Endothelial cell of umbilical vein (primary cell): ENCODE measurements at regions not wholly inside any gene's neighbourhood (a gene's known extent, or its start where the extent isn't known, plus 50 kb on each side); places are given as distances from the start of the nearest gene placed in this dataset.

Source experiments
- EZH2 ChIP-seq: IDR thresholded peaks from 2 replicates; pipeline ENCODE4 v1.6.1; 2012; ENCODE audit warnings: borderline replicate concordance, low read depth, mild to moderate bottlenecking, moderate library complexity, low read length, inconsistent platforms; ENCODE audit not compliant: severe bottlenecking
- FOS ChIP-seq: IDR thresholded peaks from 2 replicates; pipeline ENCODE4 v1.6.1; 2011; ENCODE audit warnings: mild to moderate bottlenecking, low read length, moderate library complexity, borderline replicate concordance; ENCODE audit not compliant: insufficient read depth
- JUN ChIP-seq: IDR thresholded peaks from 2 replicates; pipeline ENCODE4 v1.6.1; 2011; ENCODE audit warnings: borderline replicate concordance, low read depth; ENCODE audit not compliant: insufficient read length, insufficient read depth
- MYC ChIP-seq: IDR thresholded peaks from one replicate; pipeline ENCODE4 v1.6.1; 2011; ENCODE audit warnings: mild to moderate bottlenecking, low read depth, low read length
- POLR2A ChIP-seq: IDR thresholded peaks from 2 replicates; pipeline ENCODE4 v1.6.1; 2012; ENCODE audit warnings: low read depth, mild to moderate bottlenecking, control low read depth, low read length
- POLR2AphosphoS5 ChIP-seq: IDR thresholded peaks from 2 replicates; pipeline ENCODE4 v1.6.1; 2012; ENCODE audit warnings: low read depth, mild to moderate bottlenecking, control low read depth, low read length, moderate library complexity; ENCODE audit not compliant: insufficient read depth
- TF ChIP-seq, protein P1 (sequence below), 2 donors: IDR thresholded peaks; 1 replicate in 1 of 2; 2 replicates in 1 of 2; pipeline ENCODE4 v1.5.1; 2011; ENCODE audit warnings: low read length in 2 of 2, mild to moderate bottlenecking in 2 of 2, moderate library complexity in 2 of 2, control low read depth in 1 of 2, inconsistent platforms in 1 of 2, low read depth in 1 of 2; ENCODE audit not compliant: insufficient read depth in 1 of 2; ENCODE audit errors: extremely low read depth in 1 of 2
- TF ChIP-seq, protein P2 (sequence below): IDR thresholded peaks from 2 replicates; pipeline ENCODE4 v1.6.1; 2011; ENCODE audit not compliant: insufficient read depth, insufficient read length

DNA sequence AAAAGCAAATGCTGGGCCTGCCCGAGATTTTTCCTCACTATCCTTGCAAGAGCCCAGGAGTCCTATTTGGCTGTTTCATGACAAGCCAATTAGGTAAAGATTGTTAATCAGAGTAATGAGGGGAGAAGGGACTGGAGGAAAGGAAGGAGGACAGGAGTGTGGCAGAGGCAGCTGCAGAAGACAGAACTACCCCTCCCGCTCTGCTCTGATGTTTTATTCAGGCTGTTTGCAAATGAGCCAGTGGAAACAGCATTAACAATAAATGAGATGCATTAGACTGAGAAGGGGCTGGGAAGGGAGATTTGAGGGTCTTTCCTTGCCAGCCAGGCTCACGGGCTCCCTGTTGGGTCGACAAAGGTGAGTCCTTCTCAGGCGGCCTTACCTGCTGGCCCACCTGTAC, 421.0 kb upstream of the CCDC196 start:
- TF ChIP-seq, protein P1, sequence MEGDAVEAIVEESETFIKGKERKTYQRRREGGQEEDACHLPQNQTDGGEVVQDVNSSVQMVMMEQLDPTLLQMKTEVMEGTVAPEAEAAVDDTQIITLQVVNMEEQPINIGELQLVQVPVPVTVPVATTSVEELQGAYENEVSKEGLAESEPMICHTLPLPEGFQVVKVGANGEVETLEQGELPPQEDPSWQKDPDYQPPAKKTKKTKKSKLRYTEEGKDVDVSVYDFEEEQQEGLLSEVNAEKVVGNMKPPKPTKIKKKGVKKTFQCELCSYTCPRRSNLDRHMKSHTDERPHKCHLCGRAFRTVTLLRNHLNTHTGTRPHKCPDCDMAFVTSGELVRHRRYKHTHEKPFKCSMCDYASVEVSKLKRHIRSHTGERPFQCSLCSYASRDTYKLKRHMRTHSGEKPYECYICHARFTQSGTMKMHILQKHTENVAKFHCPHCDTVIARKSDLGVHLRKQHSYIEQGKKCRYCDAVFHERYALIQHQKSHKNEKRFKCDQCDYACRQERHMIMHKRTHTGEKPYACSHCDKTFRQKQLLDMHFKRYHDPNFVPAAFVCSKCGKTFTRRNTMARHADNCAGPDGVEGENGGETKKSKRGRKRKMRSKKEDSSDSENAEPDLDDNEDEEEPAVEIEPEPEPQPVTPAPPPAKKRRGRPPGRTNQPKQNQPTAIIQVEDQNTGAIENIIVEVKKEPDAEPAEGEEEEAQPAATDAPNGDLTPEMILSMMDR (IDR thresholded peaks at IDR 0.05; ENCODE audit: extremely low read depth in 1 of 2, insufficient read depth in 1 of 2, low read depth in 1 of 2, low read length in 2 of 2) = no peak
- TF ChIP-seq POLR2AphosphoS5 = no peak
- no peak for TF ChIP-seq EZH2
- no peak for TF ChIP-seq POLR2A
- TF ChIP-seq, protein P2, sequence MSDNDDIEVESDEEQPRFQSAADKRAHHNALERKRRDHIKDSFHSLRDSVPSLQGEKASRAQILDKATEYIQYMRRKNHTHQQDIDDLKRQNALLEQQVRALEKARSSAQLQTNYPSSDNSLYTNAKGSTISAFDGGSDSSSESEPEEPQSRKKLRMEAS = no peak
- TF ChIP-seq MYC = no peak
- no peak for TF ChIP-seq JUN
- TF ChIP-seq FOS = no peak
